Inflammatory macrophage treated with lipopolysaccharide for 4 hours (primary cell): ENCODE measurements at regions not wholly inside any gene's neighbourhood (a gene's known extent, or its start where the extent isn't known, plus 50 kb on each side); places are given as distances from the start of the nearest gene placed in this dataset.
"Not testable (repeated sequence)": the region's sequence is repeated elsewhere in the genome, so short reads cannot be mapped to it uniquely, and the experiment has no call there.

Source experiments
- DNase-seq: peaks from one replicate; pipeline ENCODE4 v3.0.0-alpha.2; 2020

DNA sequence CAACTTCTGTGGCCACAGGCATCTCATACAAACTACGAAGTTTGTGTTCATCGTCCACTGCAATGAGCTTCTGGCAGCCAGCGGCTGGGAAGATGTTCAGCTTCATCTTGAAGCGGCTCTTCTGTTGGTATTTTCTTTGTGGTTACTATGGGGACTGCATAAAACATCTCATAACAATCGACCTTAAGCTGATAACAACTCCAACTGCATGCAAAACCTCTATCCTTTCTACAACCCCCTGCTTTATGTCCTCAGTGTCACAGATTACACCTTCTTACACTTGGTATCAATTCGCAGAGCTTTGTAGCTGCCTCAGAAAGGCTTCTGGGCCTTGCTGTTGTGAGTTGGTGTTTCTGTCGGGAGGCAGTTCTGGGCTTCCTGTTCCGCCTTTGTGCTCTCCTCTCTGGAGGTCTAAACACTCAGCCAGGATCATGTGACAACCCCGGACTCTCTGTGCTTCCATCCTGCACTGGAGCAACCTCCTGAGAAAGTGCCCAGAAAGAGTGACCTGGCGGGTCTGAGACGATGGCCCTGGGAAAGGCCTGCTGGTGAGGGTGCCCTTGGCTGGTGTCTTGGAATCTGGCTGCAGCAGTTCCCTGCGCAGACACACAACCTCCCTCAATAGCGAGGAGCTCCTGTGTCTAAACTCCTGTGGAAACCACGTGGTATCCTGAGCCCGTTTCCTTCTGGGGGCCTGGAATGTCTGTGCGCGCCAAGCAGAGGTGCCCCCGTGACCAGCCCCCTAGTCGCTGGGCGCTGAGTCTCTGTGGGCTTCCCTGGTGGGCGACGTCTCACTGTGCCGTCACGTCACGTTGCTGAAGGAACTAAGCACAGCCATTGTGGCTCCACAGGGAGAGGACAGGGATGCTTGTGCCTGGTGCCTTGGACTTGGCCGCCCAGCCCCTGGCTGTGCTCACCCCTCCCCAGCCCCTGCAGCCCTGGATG, 339.6 kb downstream of the ADGRD1 start:
- DNase-seq: not testable (repeated sequence)

DNA sequence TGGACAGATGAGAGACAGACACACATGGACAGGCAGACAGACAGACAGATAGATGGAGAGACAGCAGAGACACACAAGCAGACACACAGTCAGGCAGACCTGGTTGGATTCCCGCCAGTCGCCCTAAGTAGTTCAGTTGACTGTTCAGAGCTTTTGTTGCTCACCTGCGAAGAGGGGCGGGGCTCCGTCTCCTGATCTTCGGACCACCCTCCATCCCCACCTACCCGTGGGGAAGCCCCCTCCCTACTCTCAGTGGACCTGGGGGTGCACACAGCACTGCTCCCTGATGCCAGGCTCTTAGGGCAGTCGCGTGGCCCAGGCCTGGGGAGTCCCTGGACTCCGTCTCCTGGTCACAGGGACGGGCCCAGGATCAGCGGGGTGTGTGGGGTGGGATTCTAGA, 341.0 kb downstream of the ADGRD1 start:
- not testable (repeated sequence) for DNase-seq

DNA sequence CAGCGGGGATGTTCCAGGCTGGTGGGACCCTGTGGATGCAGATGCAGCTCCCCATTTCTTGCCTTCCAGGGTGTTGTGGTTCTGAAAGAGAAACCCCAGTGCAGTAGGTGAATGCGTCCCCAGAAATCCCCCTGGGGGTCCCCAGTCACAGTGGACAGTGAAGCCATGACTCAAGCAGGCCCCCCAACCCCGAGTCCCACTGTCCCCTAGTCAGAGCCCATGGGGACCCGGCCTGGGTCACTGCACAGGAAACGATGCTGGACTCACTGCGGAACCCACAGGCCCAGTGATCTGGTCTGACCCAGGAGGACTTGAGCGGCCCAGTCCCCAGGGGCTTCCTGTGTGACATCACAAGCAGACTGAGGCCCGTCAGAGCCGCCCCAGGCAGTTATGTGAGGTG, 341.4 kb downstream of the ADGRD1 start:
- DNase-seq: not testable (repeated sequence)

- DNase-seq: not testable (repeated sequence)
Measured at GRCh38 chr12:131295559-131295958, 341.9 kb downstream of the ADGRD1 start.

DNA sequence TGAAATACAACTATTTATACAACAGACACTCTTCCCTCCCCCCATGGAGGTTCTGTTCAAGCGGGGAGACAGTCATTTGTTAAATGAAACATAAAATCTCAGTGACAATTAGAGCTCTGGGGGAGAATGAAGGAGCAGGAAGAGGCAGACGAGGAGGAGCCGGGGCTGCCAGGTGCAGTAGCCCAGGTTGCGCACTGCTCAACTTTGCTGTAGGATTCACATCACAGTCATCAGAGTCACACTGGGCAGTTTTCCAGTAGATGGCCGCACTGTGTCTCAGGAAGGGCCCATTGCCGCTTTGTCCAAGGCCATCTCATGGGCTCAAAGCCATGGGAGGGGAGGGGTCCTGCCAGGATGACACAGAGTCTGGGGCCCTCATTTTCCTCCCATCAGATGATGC, 342.4 kb downstream of the ADGRD1 start:
- DNase-seq: not testable (repeated sequence)

DNA sequence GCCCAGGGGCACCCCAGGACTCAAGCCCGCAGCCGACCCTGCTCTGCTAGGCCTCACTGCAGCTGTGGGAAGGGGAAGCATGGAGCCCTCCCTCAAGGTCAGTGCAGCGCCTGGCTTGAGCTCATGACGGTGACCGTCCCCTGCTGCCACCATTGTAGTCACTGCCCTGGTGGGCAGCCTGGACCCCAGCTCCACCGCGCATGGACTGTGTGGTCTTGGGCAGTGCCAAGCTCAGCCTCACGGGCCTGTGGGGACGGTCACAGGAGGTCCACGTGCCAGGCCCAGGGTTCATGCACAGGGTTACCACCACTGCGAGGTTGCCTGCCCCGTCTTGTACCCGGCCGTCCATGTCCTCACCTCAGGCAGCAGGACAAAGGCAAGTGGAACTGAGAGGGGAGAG, 342.9 kb downstream of the ADGRD1 start:
- not testable (repeated sequence) for DNase-seq

GRCh38 chr12:131298526-131299369, 345.0 kb downstream of the ADGRD1 start:
- DNase-seq: not testable (repeated sequence)

GRCh38 chr12:131299370-131299701, 345.6 kb downstream of the ADGRD1 start:
- DNase-seq: not testable (repeated sequence)

DNA sequence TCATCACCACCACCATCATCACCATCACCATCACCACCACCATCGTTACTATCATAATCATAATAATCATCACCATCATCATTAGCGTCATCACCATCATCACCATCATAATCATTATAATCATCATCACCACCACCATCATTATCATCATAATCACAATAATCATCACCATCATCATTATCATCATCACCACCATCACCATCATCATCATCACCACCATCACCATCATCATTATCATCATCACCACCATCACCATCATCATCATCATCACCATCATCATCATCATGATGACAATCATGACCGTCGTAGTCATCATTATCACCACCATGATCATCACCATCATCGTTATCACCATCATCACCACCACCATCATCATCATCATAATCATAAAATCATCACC, 349.9 kb downstream of the ADGRD1 start:
- DNase-seq: not testable (repeated sequence)

- not testable (repeated sequence) for DNase-seq
Measured at GRCh38 chr12:131304642-131305041, 350.9 kb downstream of the ADGRD1 start.

DNA sequence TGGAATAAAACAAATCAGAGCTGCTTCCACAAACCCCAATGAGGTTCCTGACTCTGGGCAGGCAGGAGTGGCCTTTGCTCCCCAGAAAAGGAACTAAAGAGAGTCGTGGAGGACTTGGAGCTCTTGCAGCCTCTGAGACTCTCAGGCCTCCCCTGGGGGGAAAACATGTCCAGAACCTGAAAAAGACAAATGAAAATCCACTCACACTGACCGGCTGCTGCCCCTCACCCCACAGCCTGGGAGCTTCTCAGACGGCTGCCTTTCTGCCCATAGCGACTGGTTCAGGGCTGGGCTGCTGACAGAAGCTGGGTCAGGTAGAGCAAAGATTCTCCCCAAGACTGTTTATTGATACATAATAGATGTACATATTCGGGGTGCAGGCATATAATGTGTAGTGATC, 356.0 kb downstream of the ADGRD1 start:
- DNase-seq: no peak

DNA sequence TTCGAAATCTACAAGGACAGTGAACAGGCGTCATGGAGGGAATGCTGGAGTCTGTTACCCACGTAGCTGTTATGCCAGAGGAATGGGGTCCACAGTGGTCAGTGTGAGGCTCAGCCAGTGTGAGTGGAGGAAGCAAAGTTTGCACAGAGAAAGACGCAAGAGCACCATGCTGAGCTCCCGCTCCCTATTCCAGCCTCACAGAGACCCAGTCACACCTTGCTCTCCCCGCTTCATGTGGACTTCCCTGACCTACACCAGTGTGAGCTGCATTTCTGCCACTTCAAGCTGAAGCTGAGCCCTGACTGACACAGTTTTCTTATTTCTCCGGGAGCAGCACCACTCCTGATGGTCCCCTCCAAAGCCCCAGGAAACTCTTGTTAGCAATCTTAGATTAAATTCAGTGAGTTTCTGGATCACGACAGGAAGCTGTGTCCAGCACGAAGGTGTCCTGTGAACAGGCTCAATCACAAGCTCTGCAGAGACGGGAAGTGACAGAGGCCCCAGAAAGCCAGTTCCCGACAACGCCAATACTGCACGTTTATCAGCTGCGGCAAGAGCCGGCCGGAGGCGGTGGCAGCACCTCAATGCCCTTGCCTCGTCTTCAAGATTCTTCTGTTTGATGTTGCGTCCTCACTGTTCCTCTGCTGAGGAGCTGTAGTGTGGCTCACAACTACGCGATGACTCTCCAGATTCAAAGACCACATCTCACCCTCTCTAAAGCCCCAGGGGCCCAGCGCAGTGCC, 356.7 kb downstream of the ADGRD1 start:
- DNase-seq: not testable (repeated sequence)

DNA sequence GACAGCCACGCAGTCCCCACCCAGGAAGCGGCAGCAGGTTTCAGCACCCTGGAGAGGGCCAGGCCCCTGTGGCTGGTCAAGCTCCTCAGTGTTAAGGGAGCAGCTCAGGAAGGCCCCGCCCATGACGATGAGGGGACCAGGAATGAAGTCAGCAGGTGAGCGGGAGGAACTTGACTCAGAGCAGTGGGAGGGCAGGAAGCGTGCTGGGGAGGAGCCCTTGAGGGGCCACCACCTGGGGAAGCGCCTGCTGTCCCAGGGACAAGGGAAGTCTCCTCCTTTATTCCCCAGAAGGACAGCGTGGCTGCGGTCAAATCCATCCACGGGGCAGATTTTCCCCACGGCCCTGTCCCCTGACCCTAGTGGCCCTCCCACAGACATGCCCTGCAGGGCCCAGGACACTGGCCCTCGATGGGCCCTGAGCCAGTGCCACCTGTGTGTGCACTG, 357.6 kb downstream of the ADGRD1 start:
- DNase-seq: not testable (repeated sequence)

- no peak for DNase-seq
Measured at GRCh38 chr12:131311764-131312163, 358.1 kb downstream of the ADGRD1 start.

- DNase-seq: not testable (repeated sequence)
Measured at GRCh38 chr12:131312382-131312781, 358.7 kb downstream of the ADGRD1 start.

GRCh38 chr12:131312793-131313545, 359.3 kb downstream of the ADGRD1 start:
- no peak for DNase-seq

DNA sequence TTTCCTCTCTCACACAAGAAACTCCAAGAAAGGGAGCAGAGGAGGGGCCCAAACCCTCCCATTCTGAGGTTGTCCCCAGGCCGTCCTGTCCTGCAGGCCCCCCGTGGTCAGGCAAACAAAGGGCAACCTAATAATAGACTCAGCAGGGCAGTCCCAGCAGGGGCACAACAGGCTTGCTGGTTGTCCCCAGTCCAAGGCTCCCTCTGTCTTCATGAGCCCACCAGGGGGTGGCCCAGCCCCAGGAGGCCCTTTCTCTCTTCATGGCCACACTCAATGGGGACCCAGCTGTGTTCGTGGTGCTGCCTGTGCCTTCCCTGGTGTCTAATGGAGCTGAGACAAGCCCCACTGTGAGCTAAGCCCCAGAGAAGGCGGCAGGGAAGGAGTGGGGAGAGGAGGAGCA, 359.9 kb downstream of the ADGRD1 start:
- DNase-seq: no peak

- DNase-seq: no peak
Measured at GRCh38 chr12:131314524-131315090, 360.9 kb downstream of the ADGRD1 start.

DNA sequence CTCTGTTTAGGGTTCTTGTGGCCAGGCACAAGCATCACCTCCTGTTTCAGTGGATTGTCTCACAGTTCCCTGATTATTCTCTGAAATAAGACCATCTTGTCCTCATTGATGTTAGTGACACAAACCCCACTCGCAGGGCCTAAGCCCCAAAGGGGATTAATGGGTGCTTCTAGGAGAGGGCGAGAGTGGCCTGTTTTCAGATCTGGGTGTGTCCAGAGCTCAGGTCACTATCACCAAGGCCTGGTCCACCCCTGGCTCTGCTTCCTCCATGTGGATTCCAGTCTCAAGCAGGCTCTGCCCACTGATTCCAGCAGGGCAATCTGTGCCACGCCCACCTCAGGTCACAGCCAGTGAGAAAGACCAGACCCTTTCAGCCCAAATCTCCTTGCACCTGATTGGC, 361.9 kb downstream of the ADGRD1 start:
- no peak for DNase-seq

GRCh38 chr12:131316388-131316787, 362.7 kb downstream of the ADGRD1 start:
- DNase-seq: no peak

- no peak for DNase-seq
Measured at GRCh38 chr12:131318045-131318685, 364.5 kb downstream of the ADGRD1 start.
